HG03039 (cell line): ENCODE measurements at regions not wholly inside any gene's neighbourhood (a gene's known extent, or its start where the extent isn't known, plus 50 kb on each side); places are given as distances from the start of the nearest gene placed in this dataset.

Source experiments
- ATAC-seq: cut with Tn5 transposase; IDR thresholded peaks from one replicate; pipeline ENCODE4 v1.9.1; 2021; ENCODE audit warnings: mild to moderate bottlenecking, moderate library complexity; ENCODE audit not compliant: unreplicated experiment

DNA sequence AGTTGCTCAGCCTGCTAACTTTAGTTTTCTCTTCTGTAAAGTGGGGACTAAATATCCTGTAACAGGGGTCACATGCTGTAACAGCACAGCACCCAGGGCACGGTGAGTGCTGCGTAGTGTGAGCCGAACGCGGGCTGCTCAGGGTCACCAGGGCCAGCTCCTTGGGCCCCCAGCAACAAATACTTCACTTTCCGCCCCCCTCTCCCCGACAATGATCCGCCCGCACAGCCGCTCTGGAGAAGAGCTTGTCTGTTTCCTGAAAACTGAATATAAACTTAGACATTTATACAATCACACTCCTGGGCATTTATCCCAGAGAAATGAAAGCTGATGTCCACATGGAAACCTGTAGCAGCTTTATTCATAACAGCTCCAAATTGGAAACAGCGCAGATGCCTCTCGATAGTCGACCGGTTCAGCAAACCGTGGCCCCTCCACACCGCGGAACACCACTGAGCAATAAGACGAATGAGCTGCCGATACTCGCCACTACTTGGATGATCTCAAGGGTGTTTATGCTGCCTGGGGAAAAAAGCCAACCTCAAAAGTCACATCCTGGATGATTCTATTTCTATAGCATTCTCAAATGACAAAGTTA, 267.2 kb downstream of the PARN start:
- ATAC-seq: no peak

DNA sequence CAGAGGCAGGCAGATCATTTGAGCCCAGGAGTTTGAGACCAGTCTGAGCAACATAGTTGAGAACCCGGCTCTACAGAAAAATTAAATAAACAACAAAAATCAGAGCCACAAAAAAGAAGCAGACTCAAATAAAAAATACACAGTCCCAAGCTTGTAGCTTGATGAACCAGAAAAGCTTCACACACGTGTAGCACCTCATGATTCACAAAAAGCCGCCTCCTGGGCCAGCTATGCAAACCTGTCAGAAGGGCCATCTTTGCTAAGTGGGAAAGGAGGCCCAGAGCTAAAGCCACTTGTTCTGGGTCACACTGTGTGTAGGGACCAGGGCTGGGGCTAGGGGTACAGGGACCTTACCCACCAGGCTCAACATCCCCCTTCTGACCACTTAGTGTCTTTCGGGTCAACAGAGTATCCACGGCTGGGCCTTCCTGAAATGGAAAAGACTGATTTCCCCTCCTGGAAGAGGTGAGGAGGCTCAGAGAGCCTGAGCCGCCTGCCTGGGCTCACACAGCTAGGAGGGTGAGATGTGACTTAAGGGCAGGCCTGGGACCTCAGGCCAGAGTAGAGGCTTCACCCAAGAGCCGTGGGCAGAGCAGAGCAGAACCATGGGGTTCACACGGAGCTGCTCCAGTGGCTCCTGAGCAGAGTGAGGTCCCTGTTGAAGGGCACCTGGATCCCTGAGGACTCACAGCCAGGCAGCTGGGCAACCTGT, 269.6 kb downstream of the PARN start:
- ATAC-seq: no peak

GRCh38 chr16:14358697-14359305, 271.3 kb downstream of the PARN start:
- ATAC-seq: no peak

DNA sequence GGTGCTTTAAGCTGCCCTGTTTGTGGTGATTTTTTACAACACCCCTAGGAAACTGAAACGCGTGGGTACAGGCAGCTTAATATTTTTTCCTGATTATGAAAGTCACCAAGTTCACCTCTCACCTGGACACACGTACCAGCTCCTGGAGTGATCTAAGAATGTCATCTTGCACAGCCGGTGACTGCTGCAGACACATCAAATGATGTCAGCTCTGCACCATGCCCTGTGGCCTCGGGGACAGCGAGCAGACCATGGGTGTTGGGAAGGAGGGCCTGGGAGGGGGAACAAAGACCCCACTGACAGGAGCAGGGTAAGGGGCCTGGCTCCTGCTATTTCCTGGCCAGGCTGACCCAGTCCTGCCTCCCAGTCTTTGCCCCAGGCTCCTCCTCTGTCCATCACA, 272.7 kb downstream of the PARN start:
- no peak for ATAC-seq

DNA sequence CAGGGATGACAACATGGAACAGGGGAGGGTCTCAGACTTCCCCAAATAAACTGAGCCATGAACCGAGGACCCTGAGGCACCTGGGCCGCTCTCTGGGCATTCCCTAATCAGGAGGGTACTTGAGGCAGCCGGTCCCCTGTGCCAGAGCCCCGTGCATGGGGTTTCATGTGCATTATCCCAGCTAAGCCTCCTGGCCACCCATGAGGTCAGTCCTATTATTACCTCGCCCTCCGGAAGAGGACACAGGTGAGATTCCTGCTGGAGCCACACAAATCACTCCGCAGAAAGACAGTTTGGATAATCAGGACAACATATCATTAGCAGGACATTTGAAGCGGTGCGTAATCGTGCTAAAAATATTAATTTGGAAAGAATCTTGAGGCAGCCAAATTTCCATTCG, 274.0 kb downstream of the PARN start:
- no peak for ATAC-seq

- peak; percentile 86 for ATAC-seq
Measured at GRCh38 chr16:14354561-14355351, 275.3 kb downstream of the PARN start.

GRCh38 chr16:14353340-14353739, 276.7 kb downstream of the PARN start:
- ATAC-seq: no peak

DNA sequence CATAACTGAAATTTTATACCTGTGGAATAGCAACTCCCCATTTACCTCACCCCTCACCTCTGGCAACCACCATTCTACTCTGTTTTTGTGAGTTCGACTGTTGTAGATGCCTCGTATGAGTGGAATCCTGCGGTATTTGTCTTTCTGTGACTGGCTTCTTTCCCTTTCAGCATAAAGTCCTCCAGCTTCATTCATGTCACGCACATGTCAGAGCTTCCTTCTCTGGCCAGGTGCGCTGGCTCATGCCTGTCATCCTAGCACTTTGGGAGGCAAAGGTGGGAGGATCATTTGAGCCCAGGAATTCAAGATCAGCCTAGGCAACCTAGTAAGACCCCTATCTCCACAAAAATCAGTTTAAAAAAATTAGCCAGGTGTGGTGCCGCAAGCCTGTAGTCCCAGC, 278.4 kb downstream of the PARN start:
- no peak for ATAC-seq

GRCh38 chr16:14350626-14351025, 279.4 kb downstream of the PARN start:
- no peak for ATAC-seq

DNA sequence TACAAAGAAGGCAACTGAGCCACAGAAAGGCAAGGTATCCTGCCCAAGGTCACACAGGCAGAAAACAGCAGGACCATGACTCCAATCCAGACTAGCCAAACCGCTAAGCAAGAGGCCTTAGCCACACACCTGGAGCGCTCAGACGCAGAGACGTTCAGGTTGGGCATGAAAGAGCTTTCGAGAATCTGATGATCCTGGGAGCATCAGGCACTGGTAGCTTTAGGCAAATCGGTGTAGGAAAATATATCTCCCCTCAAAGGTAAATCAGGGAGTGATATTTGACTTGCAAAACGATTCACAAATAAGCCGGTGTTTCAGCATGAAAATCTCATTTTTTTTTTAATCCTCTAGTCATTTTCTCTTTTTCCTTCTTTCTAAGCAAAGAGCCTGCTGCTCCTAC, 279.0 kb downstream of the MRTFB start:
- ATAC-seq: no peak

- no peak for ATAC-seq
Measured at GRCh38 chr16:14347706-14348105, 276.6 kb downstream of the MRTFB start.

DNA sequence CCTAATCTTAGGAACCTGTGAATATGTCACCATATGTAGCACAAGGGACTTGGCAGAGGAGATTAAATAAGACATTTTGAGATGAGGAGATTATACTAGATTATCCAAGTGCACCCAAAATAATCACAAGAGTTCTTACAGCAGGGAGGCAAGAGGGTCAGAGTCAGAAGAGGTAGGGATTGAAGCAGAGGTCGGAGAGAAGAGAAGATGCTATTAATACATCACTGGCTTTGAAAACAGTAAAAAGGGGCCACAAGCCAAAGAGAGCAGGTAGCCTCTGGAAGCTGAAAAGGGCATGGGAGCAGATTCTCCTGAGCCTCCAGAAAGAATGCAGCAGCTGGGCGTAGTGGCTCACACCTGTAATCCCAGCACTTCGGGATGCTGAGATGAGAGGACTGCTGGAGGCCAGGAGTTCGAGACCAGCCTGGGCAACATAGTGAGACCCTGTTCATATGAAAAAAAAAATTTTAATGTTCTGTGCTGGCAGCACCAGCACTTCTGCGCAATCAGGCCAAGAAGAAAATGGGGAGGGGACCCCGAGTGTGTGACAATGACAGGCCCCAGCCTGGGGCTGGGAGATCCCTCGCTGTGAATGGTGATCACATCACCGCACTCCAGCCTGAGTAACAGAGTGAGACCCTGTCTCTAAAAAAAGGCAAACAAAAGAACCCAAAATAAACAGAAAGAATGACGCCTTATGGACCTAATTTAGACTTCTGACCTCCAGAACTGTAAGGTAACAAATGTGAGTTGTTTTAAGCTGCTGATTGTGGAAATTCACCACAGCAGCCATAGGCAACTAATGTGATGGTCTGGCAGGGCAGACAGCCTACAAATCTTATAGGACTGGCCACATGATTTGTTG, 275.4 kb downstream of the MRTFB start:
- no peak for ATAC-seq

DNA sequence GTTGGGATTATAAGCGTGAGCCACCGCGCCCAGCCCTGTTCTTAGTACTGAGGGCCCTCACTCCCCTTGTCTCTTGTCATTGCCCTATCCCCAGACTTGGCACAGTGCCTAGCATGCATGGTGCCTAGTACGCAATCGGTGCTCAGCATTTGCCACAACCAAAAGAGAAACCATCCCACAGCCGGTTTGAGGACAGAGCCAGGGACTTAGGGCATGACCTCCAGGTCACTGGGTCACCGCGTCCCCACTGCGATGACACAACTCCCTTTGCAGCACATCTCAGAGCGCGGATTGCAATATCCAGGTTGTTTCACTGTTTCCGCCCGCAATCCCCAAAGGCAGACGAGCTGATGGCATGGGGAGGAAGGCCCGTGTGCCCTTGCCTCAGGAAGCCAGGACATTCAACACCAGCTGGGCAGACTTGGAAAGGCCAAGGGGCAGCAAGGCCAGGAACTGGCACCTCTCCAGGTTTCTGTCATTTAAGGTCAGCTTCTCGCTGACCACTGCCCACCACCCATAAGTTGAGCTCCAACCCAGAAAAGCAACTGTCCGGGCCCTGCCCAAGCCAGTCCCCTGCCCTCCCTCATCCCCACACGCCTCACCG, 274.5 kb downstream of the MRTFB start:
- ATAC-seq: no peak

- ATAC-seq: no peak
Measured at GRCh38 chr16:14344945-14345344, 273.8 kb downstream of the MRTFB start.

DNA sequence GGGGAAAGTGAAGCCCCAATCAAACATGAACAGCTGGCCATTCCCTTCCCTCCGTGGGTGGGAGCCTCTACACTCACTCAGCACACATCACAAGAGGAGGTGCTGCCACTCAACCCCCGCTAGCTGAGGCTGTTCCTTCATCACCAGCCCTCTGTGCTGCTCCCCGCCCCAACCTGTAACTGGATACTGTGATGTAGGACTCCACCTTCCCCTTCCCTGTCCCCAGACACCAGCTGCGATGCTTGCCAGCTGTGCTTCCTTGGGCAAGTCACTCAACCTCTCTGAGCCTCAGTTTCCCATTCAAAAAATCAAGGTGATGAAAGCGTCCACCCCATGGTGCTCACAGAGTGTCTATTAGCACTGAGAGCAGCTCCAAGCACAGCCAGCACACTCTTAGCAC, 273.2 kb downstream of the MRTFB start:
- ATAC-seq: no peak

- no peak for ATAC-seq
Measured at GRCh38 chr16:14341324-14342225, 270.5 kb downstream of the MRTFB start.

DNA sequence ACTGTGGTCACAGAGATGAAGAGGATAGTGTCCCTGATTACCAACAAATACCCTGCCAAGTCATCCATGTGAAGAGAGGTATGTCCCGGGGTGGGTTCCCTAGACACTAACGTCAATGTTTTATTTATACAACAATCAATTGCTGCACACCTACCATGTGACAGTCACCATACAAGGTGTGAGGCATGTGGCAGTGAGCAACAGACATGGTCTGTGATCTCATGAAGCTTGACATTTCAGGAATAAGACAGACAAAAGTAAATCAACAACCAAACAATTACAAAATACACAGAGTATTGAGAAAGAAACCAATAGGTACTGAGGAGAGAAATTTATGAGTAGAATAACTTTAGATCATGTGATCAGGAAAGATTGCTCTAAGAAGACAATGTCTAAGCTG, 268.6 kb downstream of the MRTFB start:
- no peak for ATAC-seq

- ATAC-seq: no peak
Measured at GRCh38 chr16:14338969-14339368, 267.9 kb downstream of the MRTFB start.

DNA sequence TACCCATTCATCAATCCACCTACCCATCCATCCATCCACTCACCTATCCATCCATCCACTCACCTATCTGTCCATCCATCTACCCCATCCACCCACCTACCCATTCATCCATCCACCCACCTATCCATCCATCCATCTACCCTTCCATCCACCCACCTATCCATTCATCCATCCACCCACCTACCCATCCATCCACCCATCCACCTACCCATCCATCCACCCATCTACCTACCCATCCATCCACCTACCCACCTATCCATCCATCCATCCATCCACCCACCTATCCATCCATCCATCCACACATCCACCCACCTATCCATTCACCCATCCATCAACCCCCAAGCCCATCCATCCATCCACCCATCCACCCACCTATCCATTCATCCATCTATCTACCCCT, 267.1 kb downstream of the MRTFB start:
- no peak for ATAC-seq
